ENCODE measurements at regions not wholly inside any gene's neighbourhood (a gene's known extent, or its start where the extent isn't known, plus 50 kb on each side); places are given as distances from the start of the nearest gene placed in this dataset.
"Not testable (repeated sequence)": the region's sequence is repeated elsewhere in the genome, so short reads cannot be mapped to it uniquely, and the experiment has no call there.

DNA sequence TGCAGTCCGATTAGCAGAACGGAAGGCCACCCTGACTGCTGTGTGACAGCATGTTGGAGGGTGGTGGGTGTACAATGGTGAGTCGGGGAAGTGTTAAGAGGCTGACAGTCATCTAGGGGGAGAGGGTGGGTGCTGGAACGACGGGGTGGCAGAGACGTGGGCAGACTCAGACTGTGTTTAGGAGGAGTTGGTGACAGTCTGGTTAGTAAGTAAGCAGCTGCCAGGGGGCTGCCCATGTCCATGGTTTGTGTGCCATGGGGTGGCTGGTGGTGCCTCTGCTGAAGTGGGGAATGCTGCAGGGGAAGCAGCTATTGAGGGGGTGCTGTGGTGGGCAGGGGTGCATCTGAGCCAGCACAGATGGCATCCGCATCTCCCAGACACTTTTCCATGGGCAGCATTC lies 51.3 kb upstream of the BOD1 start:
- DNase-seq (ENCODE audit: low read depth in 3 of 3) = no peak

DNA sequence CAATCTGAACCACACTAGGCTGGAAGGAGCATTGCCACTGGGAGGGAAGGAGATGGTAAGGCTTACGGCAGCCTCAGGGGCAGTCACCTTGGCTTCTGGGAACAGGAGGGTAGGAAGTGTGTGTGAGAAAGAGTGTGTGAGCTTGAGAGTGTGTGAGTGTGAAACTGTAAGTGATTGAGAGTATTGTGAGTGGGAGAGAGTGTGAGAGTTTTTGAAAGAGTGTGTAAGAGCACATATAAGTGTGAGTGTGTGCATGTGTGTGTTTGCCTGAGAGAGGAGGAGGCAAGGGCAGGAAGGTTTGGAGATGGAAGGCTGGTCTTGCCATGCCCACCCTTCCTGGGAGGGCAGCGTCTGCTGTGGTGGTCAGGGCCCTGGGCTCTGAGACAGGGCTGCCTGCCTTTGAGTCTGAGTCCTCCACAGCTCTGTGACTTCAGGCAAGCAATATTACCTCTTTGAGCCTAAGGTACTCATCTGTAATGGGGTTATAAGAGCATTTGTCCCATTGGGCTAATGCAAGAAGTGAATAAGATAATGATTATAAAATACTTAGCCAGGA lies 51.9 kb upstream of the BOD1 start:
- no peak for DNase-seq (ENCODE audit: low read depth in 3 of 3)

DNA sequence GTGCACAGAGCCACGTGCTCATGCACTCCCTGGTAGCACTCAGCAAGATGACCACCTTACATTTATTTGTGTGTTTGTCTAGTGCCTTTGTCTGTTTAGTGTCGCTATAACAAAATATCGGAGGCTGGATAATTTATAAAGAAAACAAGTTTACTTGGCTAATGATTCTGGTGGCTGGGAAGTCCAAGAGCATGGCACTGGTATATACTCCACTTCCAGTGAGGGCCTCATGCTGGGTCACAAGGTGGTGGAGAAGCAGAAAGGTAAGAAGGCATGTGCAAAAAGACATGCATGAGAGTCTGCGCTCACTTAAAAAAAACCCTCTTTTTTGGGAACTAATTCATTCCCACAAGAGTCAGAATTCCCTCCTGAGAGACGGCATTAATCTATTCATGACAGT lies 52.5 kb upstream of the BOD1 start:
- no peak for DNase-seq (ENCODE audit: low read depth in 3 of 3)

DNA sequence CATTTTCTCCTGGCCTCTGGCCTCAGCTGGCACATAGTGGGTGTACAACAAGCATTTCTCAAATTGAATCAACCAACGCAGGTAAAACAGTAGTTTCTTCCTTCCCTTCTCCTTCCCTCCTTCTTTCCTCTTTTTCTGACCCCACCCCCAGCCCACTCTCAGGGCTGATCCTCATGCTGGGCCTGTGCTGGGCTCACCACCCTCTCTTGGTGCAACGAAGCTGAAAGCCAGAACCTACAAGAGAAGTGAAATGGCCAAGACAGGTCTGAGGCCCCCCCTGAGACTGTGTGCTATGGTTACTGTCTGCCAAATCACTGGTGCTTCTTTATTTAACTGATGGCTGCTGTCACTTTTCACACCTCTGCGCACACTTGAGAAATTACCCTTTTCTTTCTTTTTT lies 53.0 kb upstream of the BOD1 start:
- DNase-seq (ENCODE audit: low read depth in 3 of 3) = no peak

DNA sequence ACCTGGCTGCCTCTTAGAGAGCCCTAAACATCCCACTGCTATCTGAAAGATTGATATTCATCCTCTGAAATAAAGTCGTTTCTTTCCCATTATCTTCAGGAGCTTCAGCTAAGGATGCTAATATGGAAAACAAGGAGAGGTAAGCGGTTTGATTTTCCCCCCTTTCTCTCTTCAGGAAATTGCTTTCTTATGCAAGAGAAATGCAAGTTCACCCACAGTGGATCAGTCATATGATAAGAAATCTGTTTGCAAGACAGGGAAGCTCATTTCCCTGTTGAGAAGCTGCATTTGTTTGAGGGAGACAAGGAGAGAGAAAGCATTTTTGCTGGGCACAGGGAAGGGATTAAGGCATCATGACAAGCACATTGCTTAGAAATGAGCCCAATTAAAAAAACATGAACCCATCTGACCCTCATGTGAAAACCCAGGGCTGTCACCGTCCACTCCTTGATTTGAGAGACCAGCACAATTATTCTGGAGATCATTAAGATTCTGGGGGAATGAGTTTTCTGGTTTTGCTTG lies 53.7 kb upstream of the BOD1 start:
- DNase-seq (ENCODE audit: low read depth in 3 of 3) = no peak

DNA sequence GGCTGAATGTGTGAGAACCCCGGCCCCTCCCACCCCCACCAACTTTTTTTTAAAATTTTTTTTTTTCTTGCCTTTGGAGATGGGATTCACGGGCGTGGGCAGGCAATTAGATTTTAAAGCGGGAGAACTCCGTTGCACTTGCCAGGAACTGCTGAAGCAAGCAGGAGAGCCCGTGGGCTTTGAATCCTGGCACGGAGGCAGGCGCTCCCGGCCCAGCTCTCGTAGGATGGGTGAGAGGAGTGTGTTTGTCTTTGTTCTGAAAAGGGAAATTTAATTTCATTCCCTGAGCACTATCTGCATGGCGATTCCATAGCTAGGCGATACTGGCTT lies 54.3 kb upstream of the BOD1 start:
- no peak for DNase-seq (ENCODE audit: low read depth in 3 of 3)

DNA sequence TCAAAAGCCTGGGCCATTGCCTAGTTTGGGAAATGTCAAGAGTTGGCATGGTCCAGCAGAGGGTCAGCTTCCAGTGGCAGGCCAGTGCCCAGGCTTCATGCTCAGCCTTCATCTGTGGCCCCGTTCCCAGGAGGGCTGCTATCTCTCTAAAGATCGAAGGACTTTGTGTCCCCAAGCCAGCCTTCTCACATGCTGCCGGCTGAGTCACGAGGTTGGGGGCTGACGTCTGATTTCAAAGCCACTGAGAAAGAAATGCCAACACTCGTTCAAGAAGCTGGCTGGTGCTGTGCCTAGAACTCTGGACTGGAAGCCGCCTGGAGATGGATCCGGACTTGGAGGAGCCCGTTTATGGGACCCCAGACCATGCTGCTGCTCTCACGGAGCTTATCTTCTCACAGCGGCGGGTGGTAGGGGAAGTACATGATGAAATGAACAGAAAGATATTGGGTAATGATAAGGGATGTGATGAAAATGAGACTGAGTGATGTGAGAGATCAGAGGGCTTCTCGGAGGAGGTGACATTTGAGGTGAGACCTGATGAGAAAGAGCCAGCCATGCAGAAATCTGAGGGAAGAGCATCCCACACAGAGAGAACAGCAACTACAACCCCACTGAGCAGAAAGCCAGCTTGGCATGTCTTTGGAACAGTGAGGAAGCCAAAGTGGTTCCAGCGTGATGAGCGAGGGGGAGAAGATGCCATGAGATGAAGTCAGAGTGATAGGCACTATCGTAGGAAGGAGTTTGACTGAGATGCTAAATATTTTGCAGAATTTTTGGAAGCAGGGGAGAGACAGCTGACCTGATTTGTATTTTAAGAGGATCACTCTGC lies 54.9 kb upstream of the BOD1 start:
- DNase-seq (ENCODE audit: low read depth in 3 of 3) = no peak

DNA sequence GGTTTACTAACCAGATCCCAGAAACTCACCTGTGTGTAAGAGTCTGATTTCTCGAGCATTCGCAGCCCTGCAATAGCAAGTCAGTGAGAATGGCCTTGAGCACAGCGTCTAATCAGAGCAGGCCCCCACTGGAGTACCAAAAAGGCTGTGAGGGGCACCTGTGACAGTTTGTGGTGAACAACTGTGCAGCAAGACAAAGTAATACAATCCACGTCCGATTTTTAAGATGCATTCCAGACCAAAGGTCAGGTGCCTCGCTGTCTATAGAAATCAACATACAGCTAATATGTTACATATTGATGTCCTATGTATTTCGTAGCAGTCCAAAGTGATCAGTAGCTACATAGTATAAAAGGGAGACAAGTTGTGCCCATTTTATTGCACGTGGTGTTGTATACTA lies 55.7 kb upstream of the BOD1 start:
- no peak for DNase-seq (ENCODE audit: low read depth in 3 of 3)

DNA sequence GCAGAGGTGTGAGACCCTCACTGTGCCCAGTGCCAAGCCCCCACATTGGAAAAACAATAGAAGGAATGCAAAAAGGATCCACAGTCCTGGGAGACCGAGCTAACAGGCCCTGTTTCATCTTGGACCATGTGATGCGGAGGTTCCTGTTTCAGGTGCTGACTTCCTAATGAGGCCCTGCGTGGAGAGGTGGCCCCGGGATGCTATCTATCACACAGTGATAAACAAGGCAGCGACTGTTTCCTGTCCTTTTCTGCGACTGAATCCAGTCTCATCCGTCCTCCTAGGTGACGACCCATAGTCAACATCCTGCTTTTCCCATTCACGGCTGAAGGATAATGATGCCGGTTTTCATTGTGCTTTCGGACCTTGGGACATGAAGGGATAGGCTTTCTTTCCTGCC lies 56.4 kb upstream of the BOD1 start:
- DNase-seq (ENCODE audit: low read depth in 3 of 3) = no peak

DNA sequence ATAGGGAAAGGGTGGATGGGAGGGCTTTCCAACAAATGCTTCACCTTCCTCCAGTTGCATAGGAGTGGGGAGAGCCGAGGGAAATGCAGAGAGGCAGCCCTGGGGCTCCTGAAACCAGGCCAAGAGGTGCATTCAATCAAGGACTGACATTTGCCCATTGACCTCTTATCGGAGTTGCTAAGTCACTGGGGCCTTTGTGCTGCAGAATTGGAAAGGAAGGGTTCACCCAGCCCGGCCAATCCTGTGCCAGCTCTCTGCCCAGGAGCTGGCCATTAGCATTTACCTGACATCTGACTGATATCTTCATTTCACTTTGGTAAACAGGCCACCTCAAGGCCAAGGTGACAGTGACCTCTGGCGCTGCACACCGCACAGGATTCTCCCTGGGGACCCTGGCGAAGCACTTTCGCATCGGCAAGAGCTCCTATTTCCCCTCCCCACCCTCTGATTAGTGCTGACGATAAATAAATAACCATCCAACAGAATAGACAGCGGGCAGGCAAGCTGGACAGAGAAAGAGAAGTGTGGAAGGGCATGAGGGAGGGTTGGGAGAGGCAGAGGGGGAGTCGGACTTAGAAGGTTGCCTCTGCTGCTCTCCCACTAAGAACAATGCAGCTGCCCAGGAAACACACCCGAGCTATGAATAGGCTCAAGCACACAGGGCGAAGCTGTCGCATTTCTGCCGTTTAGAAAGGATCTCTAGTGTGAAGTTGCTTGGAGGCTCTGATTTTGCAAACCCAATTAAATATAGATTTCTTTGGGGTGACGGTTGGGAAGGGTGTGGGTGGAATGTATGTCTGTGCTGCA lies 57.0 kb upstream of the BOD1 start:
- no peak for DNase-seq (ENCODE audit: low read depth in 3 of 3)

DNA sequence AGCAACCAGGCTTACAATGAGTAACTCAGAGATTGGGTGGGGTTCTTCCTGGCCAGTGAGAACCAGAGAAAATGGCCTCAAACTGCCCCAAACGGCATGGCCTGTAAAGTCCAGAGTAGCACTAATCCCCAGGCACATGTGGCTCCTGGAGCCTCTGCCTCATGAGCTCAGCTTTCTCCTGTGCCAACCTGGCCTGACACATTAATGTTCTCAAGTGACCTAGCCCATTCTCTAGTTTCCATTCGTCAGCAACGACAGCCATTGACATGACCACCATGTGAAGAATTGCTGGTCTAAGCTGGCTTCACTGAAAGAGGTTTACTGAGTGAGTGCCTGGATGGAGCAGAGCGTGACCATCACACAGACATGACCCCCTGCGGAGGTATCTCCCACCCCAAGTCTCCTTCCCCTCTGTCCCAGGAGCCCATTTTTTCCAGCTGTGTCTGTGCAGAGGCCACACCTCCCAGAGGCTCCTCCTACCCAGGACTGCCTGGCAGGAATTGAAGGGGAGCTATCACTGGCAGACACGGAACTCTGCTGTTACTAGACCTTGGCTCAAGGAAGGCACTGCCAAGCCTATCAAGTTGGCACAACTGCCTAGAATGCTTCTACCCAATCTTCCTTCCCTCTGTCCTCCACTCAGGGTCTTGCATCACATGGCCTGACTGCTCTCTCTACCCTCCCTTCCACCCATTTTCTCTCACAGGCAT lies 59.0 kb upstream of the BOD1 start:
- DNase-seq (ENCODE audit: low read depth in 3 of 3) = no peak

DNA sequence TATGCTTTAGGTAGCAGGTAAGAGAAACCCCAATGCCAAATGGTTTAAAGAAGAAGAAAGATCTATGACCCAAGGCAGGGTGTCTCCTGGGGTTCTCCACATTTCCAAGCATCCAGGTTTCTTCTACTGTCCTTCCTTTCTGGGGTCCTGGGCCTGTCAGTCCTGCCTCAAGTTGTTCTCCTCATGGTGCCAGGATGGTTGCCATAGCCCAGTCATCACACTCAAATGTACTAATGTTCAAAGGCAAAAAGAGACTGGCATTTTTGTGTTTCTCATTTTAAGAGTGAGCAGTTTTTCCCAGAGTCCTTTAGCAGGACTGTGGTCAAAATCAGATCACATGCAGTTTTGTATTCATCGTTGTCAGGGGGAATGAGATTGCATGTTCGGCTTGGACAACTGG lies 59.9 kb upstream of the BOD1 start:
- no peak for DNase-seq (ENCODE audit: low read depth in 3 of 3)

DNA sequence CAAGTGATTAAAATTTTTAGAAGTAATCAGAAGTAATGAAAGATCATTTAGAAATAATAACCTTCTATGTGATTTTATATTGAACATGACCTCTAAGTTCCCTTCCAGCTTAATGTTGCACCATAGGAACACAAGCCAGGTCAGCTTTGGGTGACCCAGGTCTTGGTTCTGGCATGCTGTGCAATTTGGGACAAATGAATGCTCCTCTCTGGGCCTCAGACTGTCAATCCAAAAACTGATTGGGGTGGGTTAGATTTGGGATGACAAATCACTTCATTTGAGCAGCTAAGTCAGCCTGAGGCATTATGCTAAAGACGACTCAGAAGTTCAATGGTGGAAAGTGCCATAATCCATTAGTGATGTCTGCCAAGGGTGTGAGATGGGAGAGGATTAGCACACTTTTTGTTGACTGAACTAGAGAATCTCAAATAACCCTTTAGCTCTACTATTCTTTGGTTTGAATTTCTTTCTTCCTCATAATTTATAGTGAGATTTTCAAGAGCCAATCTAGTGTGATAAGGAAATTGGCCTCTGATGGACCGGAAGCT lies 60.7 kb upstream of the BOD1 start:
- no peak for DNase-seq (ENCODE audit: low read depth in 3 of 3)

DNA sequence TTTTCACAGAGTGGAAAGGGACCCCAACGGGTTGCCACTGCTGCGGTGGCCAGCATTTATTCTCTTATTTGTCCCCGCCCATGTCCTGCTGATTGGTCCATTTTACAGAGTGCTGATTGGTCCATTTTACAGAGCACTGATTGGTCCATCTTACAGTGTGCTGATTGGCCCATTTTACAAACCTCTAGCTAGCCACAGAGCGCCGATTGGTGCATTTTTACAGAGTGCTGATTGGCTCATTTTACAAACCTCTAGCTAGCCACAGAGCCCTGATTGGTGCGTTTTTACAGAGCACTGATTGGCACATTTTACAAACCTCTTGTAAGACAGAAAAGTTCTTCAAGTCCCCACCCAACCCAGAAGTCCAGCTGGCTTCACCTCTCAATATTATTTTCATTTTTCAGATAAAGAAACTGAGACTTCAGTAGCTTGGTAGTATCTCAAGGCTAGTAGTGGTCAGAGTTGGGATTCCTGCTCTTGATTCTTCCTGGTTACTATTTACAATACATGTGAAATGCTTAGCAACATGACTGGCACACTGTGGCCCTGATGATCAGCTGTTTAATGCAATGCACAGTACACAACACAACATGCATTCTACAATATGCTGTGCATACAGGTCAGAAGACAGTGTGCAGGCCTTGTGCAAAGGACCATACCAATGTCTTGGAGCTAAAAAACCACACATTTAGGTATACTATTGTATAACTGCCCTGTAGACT lies 63.6 kb upstream of the BOD1 start:
- DNase-seq (ENCODE audit: low read depth in 3 of 3) = no peak

DNA sequence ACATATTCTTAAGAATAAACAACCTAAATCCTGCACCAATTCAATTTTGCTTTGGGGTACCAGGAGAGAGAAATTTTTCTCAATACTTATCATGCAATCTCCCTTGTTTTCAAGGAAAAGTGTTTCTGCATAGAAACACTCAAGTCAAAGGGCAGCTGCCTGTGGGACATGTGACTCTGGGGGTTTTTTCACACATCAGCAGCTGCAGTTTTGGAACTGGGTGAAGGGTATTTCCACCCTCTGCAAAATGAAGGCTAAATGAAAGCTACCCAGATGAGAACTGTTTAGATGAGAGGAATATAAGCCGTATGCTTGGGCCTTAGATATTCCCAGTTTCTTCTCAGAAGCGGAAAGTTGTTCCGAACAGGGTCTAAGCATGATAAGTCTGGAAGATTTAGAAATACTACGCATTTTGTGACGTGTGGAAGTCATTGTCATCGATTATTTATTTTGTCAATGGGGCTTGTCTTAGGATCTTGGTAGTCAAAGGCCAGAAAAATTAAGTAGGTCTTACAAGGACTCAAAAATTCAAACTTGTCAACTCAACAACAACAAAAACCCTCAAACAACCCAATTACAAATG lies 64.3 kb upstream of the BOD1 start:
- DNase-seq (ENCODE audit: low read depth in 3 of 3) = no peak

DNA sequence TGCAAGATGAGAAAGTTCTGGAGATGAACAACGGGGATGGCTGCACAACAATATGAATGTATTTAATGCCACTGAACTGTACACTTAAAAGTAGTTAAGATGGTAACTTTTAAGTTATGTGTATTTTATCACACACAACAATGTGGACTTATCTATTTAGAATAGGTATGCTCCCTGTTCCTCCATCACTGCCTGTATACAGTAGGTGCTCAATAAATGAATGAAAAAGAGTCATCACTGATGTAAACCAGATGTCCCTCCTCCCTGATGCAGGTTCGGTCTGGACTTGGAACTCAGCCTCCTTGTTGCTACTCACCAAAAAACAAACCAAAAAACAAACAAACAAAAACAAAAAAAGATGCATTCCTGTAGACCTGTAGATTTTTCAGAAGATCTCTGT lies 65.9 kb upstream of the BOD1 start:
- no peak for DNase-seq (ENCODE audit: low read depth in 3 of 3)

DNA sequence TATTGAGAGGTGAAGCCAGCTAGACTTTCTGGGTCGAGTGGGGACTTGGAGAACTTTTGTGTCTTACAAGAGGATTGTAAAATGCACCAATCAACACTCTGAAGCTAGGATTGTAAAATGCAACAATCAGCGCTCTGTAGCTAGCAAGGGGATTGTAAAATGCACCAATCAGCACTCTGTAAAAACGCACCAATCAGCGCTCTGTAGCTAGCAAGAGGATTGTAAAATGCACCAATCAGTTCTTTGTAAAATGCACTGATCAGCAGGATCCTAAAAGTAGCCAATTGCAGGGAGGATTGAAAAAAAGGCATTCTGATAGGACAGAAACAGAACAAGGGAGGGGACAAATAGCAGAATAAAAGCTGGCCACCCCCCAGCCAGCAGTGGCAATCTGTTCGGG lies 68.1 kb upstream of the BOD1 start:
- not testable (repeated sequence) for DNase-seq (ENCODE audit: low read depth in 3 of 3)

DNA sequence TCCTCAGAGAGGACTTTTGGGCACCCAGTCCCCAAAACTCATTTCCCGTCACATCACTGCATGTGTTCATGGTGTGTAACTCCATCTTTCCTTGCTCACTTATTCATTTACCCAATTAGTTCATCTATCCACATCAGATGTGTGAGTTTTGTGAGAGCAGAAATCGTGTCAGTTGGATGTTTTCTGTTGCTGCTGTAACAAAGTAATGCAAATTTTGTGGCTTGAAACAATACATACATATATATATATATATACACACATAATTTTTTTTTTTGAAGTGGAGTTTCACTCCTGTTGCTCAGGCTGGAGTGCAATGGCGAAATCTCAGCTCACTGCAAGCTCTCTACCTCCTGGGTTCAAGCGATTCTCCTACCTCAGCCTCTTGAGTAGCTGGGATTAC lies 70.5 kb upstream of the BOD1 start:
- no peak for DNase-seq (ENCODE audit: low read depth in 3 of 3)

DNA sequence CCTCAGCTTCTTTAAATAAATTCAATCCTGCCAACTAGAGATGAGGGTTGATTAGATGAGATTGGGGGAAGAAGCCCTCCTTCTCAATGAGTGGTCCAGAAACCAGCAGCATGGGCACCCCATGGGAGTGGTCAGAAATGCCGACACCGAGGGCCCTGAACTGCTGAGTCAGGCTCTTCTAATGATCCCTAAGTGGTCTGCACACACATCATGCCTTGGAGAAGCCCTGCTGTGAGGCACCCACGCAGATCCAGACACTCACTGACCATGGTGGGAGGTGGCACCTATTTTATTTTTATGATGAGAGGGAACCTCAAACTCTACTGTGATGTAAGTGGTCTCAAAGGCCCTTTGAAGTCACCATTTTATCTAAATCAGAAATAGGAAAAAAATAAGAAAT lies 72.3 kb upstream of the BOD1 start:
- DNase-seq (ENCODE audit: low read depth in 3 of 3) = no peak

DNA sequence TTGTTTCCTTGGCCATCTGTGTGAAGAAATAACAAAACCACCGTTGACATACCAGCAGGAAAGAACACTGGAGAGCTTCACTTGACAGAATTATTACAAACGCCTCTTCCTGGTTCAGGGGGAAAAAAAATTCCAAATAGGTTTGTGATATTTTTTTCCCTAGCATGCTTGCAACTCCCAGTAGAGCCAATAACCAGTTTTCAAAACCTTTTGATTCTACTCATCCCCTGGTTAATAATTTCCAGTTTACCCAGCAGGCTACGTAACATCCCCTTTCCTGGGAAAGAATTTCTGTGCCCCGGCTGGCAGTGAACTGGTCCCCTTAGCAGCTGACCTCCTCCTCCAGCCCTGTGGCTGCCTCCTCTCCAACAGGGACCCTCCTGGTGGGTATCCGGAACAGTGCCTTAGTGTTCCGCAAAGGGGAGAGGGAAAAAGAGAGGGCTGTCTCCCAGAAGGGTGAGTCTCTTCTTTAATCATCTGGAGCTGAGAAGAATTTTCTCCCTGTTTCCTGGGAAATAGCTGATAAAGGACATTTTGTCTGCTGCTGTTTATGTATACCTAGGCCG lies 72.8 kb upstream of the BOD1 start:
- DNase-seq (ENCODE audit: low read depth in 3 of 3) = no peak

All from stimulated activated CD4-positive, alpha-beta T cell treated with anti-CD3 and anti-CD28 coated beads, TNF-alpha, amount 100 ng/mL, for 24 hours (primary cell).